ENCODE measurements at regions not wholly inside any gene's neighbourhood (a gene's known extent, or its start where the extent isn't known, plus 50 kb on each side); places are given as distances from the start of the nearest gene placed in this dataset.
"Not testable (repeated sequence)": the region's sequence is repeated elsewhere in the genome, so short reads cannot be mapped to it uniquely, and the experiment has no call there.

DNA sequence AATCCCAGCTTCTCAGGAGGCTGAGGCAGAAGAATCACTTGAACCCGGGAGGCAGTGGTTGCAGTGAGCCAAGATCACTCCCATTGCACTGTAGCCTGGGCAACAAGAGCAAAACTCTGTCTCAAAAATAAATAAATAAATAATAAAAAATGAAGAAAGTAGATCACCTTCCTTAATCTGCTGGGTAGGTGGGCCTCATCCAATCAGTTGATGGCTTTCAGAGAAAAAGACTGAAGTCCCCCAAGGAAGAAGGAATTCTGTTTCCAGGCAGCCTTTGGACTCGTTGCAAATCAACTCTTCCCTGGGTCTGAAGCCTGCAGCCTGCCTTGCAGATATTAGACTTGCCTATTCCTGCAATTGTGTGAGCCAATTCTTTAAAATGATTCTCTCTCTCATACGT is 136.5 kb downstream of the TFCP2L1 start:
- no peak for DNase-seq

DNA sequence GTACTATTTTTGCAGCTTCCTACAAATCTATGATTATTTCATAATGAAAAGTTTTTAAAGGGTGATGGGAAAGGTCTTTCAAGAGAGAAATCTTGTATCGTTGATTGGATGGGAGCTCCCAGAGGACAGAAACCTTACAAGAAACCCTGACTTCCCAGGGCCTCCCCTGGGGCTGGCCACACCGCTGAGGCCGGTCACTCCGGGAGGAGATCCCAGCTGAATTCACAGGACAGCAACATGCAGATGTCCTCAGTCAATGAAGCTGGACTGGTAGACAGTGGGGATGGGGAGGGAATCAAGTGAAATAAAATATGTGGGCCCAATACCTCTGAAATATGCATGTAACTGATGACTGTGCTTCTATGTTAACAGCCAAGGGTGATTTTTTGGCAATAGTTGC is 135.6 kb downstream of the TFCP2L1 start:
- DNase-seq, result no peak

DNA sequence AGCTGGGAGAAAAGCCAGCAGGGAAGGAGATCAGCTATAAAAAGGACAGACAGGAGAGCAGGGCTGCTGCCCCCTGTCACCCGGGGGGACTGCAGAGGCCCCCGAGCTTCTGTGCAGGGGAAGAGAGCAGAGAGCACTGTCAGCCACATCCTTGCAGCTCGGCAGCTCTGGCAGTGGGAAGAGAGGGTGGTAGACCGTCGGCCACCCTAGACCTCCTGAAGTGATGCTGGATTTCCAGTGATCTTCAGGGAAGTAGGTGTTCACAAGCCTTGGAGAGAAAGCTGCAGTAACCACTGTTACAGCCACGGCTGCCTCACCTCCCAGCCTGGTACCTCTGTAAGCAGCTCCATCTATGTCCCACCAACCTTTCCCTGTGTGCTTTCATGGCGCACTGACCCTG is 134.9 kb downstream of the TFCP2L1 start:
- DNase-seq, result no peak

DNA sequence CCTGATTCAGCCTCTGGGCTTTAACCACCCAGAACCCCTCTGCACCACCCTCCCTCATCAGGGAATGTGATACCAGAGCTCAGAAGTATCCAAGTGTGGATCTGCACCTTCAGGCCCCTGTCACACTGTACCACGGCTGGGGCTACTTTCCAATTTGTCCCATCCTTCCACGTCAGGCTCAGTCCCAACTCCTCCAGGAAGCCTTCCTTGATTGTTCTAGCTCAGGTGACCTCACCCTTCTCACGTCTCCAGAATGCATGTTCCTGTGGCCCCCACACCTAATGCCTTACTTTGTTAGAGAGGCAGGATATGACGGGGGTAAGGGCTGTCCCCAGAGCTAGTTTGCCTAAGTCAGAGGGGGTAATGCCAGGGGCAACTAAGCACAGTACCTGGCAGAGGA is 134.3 kb downstream of the TFCP2L1 start:
- no peak for DNase-seq

DNA sequence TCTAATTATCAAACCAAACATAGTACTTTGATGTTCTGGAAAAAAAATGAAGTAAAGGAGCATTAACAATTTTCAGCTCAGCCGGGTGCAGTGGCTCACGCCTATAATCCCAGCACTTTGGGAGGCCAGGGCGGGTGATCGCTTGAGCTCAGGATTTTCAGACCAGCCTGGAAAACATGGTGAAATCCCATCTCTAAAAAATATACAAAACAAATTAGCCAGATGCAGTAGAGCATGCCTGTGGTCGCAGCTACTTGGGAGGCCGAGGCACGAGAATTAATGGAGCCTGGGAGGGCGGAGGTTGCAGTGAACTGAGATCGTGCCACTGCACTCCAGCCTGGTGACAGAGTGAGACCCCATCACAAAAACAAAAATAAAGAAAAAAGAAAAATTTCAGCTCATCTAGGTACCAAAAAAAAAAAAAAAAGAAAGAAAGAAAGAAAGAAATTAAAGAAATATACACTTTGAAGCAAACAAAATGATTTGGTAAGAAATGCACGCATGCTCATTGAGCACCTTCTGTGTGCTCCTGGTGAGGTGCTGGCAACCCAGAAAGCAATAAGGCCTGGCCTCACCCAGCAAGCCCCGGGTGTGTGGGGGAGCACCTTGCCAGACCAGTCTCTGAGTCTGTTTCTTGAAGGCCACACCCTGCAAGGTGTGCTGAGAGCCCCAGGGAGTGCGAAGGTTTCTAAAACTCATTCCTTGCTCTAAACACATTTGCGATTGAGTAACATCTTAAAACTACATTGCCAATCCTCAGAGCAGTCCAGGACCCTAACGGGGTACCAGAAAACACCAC is 133.5 kb downstream of the TFCP2L1 start:
- DNase-seq, result no peak

DNA sequence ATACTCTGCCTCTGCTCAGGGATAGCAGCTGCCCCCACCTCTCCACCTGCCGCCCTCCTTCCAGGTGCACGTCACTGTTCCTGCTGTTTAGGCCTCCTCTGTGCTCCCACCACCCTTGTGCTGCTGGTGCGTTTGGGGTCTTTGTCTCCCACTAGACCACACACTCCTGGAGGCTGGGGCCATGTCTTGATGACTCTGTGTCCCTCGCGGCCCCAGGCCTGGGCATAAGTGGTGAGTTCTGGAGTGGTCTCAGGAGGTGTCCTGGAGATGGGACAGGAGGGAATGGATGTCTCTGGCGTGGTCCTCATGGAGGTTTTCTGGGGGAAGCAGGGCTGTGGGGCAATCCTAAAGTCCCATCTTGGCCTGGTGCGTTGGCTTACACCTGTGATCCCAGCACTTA is 132.1 kb downstream of the TFCP2L1 start:
- no peak for DNase-seq

DNA sequence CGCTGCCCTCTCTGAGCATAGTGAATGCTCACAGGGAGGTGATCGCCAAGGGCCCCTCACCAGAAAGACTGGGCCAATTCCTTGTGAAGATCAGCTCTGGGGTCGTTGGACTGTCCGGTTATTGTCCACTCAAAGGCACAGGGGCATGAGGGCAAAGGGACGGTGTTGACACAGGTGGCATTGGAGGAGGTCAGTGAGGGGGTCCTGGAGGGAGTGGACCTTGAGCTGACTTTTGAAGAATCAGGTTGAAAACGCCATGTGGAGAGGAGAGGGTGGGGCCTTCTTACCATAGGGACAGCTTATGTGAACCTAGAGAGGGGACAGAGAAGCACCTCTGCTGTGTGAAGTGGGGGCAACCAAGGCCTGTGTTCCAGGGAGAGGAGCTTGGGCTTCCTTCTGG is 131.5 kb downstream of the TFCP2L1 start:
- DNase-seq, result no peak

DNA sequence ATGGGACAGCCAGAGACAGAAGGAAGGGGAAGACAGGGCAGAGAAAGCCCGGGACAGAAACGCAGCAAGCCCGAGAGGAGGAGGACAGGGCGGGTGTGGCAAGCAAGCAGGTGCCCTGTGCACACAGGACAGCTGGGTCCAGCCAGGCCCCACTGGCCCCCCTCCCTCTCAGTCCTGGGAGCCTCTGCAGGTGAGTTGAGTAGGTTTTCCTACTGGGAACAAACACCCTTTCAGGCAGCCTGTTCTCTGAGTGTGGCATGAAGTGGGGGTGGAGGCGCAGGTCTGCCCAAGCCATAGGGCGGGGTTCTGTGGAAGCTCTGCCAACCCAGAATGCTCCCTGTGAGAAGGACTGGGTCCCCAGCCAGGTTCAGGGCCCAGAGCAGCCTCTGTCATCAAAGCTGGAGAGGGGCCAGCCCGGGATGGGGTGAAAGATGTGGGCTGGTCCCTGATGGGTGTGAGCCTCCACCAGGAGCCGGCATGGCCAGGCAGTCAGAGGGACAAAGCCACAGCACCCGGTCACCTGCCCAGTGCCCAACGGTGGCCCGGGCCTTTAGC is 129.4 kb downstream of the TFCP2L1 start:
- DNase-seq, result no peak

DNA sequence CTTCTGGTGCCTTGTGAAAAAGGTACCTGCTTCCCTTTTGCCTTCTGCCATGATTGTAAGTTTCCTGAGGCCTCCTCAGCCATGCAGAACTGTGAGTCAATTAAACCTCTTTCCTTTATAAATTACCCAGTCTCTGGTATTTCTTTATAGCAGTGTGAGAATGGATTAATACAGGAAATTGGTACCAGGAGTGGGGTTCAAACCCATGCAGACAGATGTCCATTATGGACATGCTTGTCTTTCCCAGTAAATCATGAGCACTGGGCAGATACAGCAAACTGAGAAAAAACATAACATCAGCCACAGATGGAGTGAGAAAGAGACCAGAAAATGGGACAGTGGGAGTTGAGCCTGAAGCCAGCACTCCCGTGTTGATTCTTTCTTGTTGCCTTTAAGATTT is 127.5 kb downstream of the TFCP2L1 start:
- not testable (repeated sequence) for DNase-seq

DNA sequence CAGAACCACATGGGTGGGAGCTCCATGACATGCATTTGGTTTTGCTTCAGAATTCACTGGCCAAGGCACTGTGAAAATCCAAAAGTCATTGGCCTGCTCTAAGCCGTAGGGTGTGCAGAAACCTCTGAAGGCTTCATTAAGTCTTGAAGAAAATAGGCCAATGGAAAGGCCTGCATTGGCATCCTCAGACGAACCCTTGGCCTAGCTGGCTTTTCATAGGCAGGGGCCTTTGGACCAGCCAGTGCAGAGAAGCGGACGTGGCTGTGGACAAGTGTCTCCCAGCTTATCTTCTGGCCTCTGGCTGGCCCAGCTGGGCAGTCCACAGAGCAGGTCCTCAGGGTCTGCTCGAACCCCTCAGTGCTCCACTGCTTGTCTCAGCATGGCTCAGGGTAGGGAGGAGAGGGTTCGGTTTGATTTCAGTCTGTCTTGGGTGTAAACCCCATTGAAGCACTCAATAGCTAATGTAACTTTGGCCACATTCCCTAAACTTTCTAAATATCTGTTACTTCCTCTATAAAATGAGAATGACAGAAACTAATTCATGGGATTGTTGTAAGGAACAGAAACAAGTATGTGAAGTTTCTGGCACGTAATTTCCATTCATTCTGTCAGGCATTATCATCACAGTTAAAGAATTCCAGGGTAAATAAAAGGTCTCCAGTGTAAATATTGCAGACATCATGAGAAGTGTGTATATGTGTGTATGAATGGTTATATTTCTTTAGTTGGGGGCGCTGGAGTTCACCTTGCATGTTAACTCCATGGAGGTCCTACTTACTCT is 125.5 kb downstream of the TFCP2L1 start:
- no peak for DNase-seq

DNA sequence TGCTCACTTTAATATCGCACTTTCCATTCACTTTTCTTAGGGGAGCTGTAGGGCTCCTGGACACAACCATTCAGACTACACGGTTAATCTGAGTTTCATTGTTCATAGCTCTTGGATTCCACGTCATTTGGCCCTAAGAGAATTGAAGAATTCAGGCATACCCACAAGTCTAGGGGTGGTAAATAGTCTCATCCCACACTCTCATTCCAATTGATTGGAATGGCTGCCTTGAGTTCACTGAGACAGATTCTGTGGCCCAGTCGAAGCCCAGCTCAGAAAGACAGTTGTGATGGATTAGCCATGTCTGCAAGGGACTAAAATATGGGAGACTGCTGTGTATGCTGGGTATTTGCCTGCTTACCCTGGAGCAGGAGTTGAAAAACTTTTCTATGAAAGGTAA is 124.6 kb downstream of the TFCP2L1 start:
- DNase-seq, result no peak

DNA sequence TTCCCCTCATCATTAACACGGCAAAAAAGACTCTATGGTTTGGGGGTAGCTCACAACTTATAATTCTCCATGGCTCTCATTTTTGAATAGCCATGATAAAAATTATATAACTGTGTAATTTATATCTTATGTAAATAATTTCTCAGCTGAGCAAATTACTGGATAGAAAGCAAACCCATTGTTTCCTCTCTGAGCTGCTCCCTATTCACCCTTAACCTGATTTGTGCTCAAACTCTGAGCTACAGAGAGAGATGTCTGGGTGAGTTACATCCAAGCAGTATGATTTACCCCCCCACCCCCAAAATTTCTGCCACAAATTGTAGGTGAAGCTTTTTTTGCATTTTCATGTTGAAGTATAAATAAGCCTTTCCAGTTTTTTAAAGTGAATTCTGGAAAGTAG is 123.7 kb downstream of the TFCP2L1 start:
- DNase-seq, result no peak

DNA sequence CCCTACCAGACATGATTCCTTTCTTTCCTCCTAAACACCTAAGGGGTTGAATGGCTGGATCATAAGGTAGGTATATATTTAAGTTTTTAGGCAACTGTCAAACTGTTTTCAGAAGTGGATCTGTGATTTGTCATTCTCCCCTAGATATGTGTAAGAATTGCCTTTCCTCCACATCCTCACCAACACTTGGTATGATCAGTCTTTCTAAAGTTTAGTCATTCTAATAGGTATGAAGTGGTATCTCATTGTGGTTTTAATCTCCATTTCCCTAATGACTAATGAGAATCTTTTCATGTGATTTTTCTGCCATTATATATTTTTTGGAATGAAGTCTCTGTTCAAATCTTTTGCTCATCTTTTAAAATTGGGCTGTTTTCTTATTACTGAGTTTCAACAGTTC is 122.1 kb downstream of the TFCP2L1 start:
- no peak for DNase-seq

DNA sequence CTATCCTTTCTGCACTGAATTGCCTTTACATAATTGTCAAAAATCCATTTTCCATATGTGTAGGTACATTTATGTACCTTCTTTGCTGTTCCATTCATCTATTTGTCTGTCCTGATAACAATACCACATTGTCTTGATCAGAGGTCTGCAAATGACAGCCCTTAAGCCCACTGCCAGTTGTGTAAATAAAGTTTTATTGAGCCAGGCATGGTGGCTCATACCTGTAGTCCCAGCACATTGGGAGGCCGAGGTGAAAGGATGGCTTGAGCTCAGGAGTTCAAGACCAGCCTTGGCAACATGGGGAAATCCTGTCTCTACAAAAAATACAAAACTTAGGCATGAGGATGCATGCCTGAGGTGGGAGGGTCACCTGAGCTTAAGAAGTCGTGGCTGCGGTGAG is 121.0 kb downstream of the TFCP2L1 start:
- no peak for DNase-seq

DNA sequence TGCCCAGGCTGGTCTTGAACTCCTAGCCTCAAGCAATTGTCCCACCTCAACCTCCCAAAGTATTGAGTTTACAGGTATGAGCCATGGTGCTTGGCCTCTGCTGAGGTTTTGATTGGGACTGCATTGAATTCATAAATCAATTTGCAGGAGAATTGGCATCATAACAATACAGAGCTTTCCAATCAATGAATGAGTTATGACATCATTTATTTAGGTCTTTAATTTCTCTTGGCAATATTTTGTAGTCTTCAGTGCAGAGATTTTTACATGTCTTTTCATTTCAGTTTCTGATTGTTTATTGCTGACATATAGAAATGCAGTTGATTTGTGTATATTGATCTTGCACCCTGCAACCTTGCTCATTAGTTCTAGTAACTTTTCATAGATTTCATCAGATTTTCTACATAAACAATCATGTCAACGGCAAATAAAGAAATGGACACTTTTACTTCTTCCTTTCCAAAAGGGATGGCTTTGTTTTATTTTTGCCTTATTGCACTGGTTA is 119.9 kb downstream of the TFCP2L1 start:
- DNase-seq, result no peak

All from 8988T (cell line).